ENCODE measurements at regions not wholly inside any gene's neighbourhood (a gene's known extent, or its start where the extent isn't known, plus 50 kb on each side); places are given as distances from the start of the nearest gene placed in this dataset.

- Histone ChIP-seq H3K4me1 (ENCODE audit: insufficient read depth, low read length) (peaks cover 24% of the 10 kb centered on the region), H3K27ac (ENCODE audit: low read depth, low read length) (peak overlapping the region; percentile 11), H3K27me3 (ENCODE audit: insufficient read depth, low read length) (no peaks in the 10 kb centered on the region), H3K4me3 (ENCODE audit: low read length in 2 of 2) (peak overlapping the region in 1 of 2 donors; percentile 19), H3K9me3 (ENCODE audit: control insufficient read depth in 1 of 2, low read length in 2 of 2) (no peaks in the 10 kb centered on the region), H3K36me3 (ENCODE audit: insufficient read depth, low read length) (no peaks in the 10 kb centered on the region)
- Mint-ChIP-seq H3K27me3 (no peaks in the 10 kb centered on the region), H3K4me1 (peaks cover 6 to 13% (median 10%) of the 10 kb centered on the region in 4 donors), H3K4me3 (peak overlapping the region; percentile 39 to 79 (median 65)), H3K36me3 (no peaks in the 10 kb centered on the region), H3K27ac (peak overlapping the region in 6 of 7 donors; percentile 2 to 81 (median 56)), H3K9me3 (peaks cover 0 to 3% (median 2%) of the 10 kb centered on the region in 8 donors)
- DNase-seq, result no peak
- ChIA-PET CTCF (ENCODE audit: partially characterized antibody) (interaction anchor here (1.1 kb wide), 1 partner anchor 13 kb away, joined by 4 read pairs; no protein-coding TSS in a partner anchor), POLR2A (ENCODE audit: partially characterized antibody) (interaction anchor here (0.8 to 1.5 kb wide), 3 partner anchors 14 to 445 kb away, joined by 3 to 4 read pairs (median 3); partner anchors contain the start of gene TRIB2)
- intact Hi-C loops (cut with micrococcal nuclease), result no loop called here
Measured at GRCh38 chr2:12270876-12271588, 445.7 kb upstream of the TRIB2 start.

GRCh38 chr2:12271589-12271984, 445.1 kb upstream of the TRIB2 start:
- DNase-seq, result no peak
- Mint-ChIP-seq H3K36me3 (no peaks in the 10 kb centered on the region), H3K4me1 (peaks cover 6 to 13% (median 10%) of the 10 kb centered on the region in 4 donors), H3K4me3 (peak overlapping the region; percentile 39 to 79 (median 65)), H3K27ac (peak overlapping the region in 6 of 7 donors; percentile 2 to 81 (median 56)), H3K27me3 (no peaks in the 10 kb centered on the region), H3K9me3 (peaks cover 0 to 3% (median under 1%) of the 10 kb centered on the region in 8 donors)
- peak overlapping the region; percentile 11 for H3K27ac ChIP-seq (ENCODE audit: low read depth, low read length)
- CTCF ChIA-PET (ENCODE audit: partially characterized antibody), result interaction anchor here (0.9 to 1.1 kb wide), 2 partner anchors 14 to 736 kb away, joined by 3 to 4 read pairs; no protein-coding TSS in a partner anchor
- H3K27me3 ChIP-seq (ENCODE audit: insufficient read depth, low read length), result no peaks in the 10 kb centered on the region
- POLR2A ChIA-PET (ENCODE audit: partially characterized antibody), result interaction anchor here (0.6 to 1.5 kb wide), 4 partner anchors 13 to 444 kb away, joined by 3 to 4 read pairs (median 4); partner anchors contain the start of gene TRIB2
- H3K4me3 ChIP-seq (ENCODE audit: low read length in 2 of 2), result peak overlapping the region in 1 of 2 donors; percentile 19
- no peaks in the 10 kb centered on the region for H3K9me3 ChIP-seq (ENCODE audit: control insufficient read depth in 1 of 2, low read length in 2 of 2)
- intact Hi-C loops (cut with micrococcal nuclease), result no loop called here
- peaks cover 24% of the 10 kb centered on the region for H3K4me1 ChIP-seq (ENCODE audit: insufficient read depth, low read length)
- H3K36me3 ChIP-seq (ENCODE audit: insufficient read depth, low read length), result no peaks in the 10 kb centered on the region

- CTCF ChIA-PET (ENCODE audit: partially characterized antibody), result no interaction called here
- Mint-ChIP-seq H3K27ac (no peak overlapping the region), H3K4me1 (peaks cover 6 to 13% (median 11%) of the 10 kb centered on the region in 4 donors), H3K27me3 (no peaks in the 10 kb centered on the region), H3K9me3 (peaks cover 0 to 3% (median under 1%) of the 10 kb centered on the region in 8 donors), H3K4me3 (no peak overlapping the region), H3K36me3 (no peaks in the 10 kb centered on the region)
- peaks cover 24% of the 10 kb centered on the region for H3K4me1 ChIP-seq (ENCODE audit: insufficient read depth, low read length)
- no peaks in the 10 kb centered on the region for H3K27me3 ChIP-seq (ENCODE audit: insufficient read depth, low read length)
- no peaks in the 10 kb centered on the region for H3K36me3 ChIP-seq (ENCODE audit: insufficient read depth, low read length)
- H3K4me3 ChIP-seq (ENCODE audit: low read length in 2 of 2), result no peak overlapping the region
- intact Hi-C loops (cut with micrococcal nuclease), result no loop called here
- H3K27ac ChIP-seq (ENCODE audit: low read depth, low read length), result no peak overlapping the region
- no peak for DNase-seq
- POLR2A ChIA-PET (ENCODE audit: partially characterized antibody), result no interaction called here
- H3K9me3 ChIP-seq (ENCODE audit: control insufficient read depth in 1 of 2, low read length in 2 of 2), result no peaks in the 10 kb centered on the region
Measured at GRCh38 chr2:12273111-12273510, 443.6 kb upstream of the TRIB2 start.

GRCh38 chr2:12274591-12274990, 442.1 kb upstream of the TRIB2 start:
- Histone ChIP-seq H3K9me3 (ENCODE audit: control insufficient read depth in 1 of 2, low read length in 2 of 2) (no peaks in the 10 kb centered on the region), H3K27ac (ENCODE audit: low read depth, low read length) (no peak overlapping the region), H3K36me3 (ENCODE audit: insufficient read depth, low read length) (no peaks in the 10 kb centered on the region), H3K27me3 (ENCODE audit: insufficient read depth, low read length) (no peaks in the 10 kb centered on the region), H3K4me3 (ENCODE audit: low read length in 2 of 2) (no peak overlapping the region), H3K4me1 (ENCODE audit: insufficient read depth, low read length) (peaks cover 24% of the 10 kb centered on the region)
- POLR2A ChIA-PET (ENCODE audit: partially characterized antibody), result no interaction called here
- Mint-ChIP-seq H3K27ac (no peak overlapping the region), H3K4me3 (no peak overlapping the region), H3K9me3 (peaks cover 0 to 3% (median under 1%) of the 10 kb centered on the region in 8 donors), H3K4me1 (peaks cover 6 to 13% (median 11%) of the 10 kb centered on the region in 4 donors), H3K36me3 (no peaks in the 10 kb centered on the region), H3K27me3 (no peaks in the 10 kb centered on the region)
- intact Hi-C loops (cut with micrococcal nuclease), result no loop called here
- CTCF ChIA-PET (ENCODE audit: partially characterized antibody), result no interaction called here
- DNase-seq, result no peak

GRCh38 chr2:12277241-12278034, 439.3 kb upstream of the TRIB2 start:
- no peaks in the 10 kb centered on the region for H3K9me3 ChIP-seq (ENCODE audit: control insufficient read depth in 1 of 2, low read length in 2 of 2)
- peaks cover 0 to 2% (median 0%) of the 10 kb centered on the region in 4 donors for H3K4me1 Mint-ChIP-seq
- ChIA-PET POLR2A (ENCODE audit: partially characterized antibody) (interaction anchor here (0.5 kb wide), 1 partner anchor 153 kb away, joined by 3 read pairs; no protein-coding TSS in a partner anchor), CTCF (ENCODE audit: partially characterized antibody) (no interaction called here)
- H3K36me3 Mint-ChIP-seq, result no peaks in the 10 kb centered on the region
- H3K4me3 ChIP-seq (ENCODE audit: low read length in 2 of 2), result no peak overlapping the region
- H3K27me3 ChIP-seq (ENCODE audit: insufficient read depth, low read length), result no peaks in the 10 kb centered on the region
- no peak overlapping the region for H3K4me3 Mint-ChIP-seq
- no peak for DNase-seq
- H3K27ac ChIP-seq (ENCODE audit: low read depth, low read length), result no peak overlapping the region
- peaks cover 0 to 3% (median 0%) of the 10 kb centered on the region in 8 donors for H3K9me3 Mint-ChIP-seq
- no peaks in the 10 kb centered on the region for H3K27me3 Mint-ChIP-seq
- H3K36me3 ChIP-seq (ENCODE audit: insufficient read depth, low read length), result no peaks in the 10 kb centered on the region
- intact Hi-C loops (cut with micrococcal nuclease), result no loop called here
- H3K4me1 ChIP-seq (ENCODE audit: insufficient read depth, low read length), result peaks cover 3% of the 10 kb centered on the region
- peak overlapping the region in 1 of 7 donors; percentile 23 for H3K27ac Mint-ChIP-seq

GRCh38 chr2:12278217-12278750, 438.5 kb upstream of the TRIB2 start:
- peaks cover 0 to 3% (median 0%) of the 10 kb centered on the region in 8 donors for H3K9me3 Mint-ChIP-seq
- ChIA-PET POLR2A (ENCODE audit: partially characterized antibody) (no interaction called here), CTCF (ENCODE audit: partially characterized antibody) (no interaction called here)
- no peaks in the 10 kb centered on the region for H3K9me3 ChIP-seq (ENCODE audit: control insufficient read depth in 1 of 2, low read length in 2 of 2)
- intact Hi-C loops (cut with micrococcal nuclease), result no loop called here
- no peak for DNase-seq
- no peaks in the 10 kb centered on the region for H3K36me3 ChIP-seq (ENCODE audit: insufficient read depth, low read length)
- H3K4me1 ChIP-seq (ENCODE audit: insufficient read depth, low read length), result no peaks in the 10 kb centered on the region
- H3K27ac ChIP-seq (ENCODE audit: low read depth, low read length), result no peak overlapping the region
- peaks cover 0 to 2% (median 0%) of the 10 kb centered on the region in 4 donors for H3K4me1 Mint-ChIP-seq
- H3K36me3 Mint-ChIP-seq, result no peaks in the 10 kb centered on the region
- no peaks in the 10 kb centered on the region for H3K27me3 Mint-ChIP-seq
- no peak overlapping the region for H3K4me3 Mint-ChIP-seq
- no peaks in the 10 kb centered on the region for H3K27me3 ChIP-seq (ENCODE audit: insufficient read depth, low read length)
- H3K27ac Mint-ChIP-seq, result no peak overlapping the region
- no peak overlapping the region for H3K4me3 ChIP-seq (ENCODE audit: low read length in 2 of 2)

Data from CD4-positive, alpha-beta memory T cell (primary cell).